ENCODE measurements at regions not wholly inside any gene's neighbourhood (a gene's known extent, or its start where the extent isn't known, plus 50 kb on each side); places are given as distances from the start of the nearest gene placed in this dataset.

DNA sequence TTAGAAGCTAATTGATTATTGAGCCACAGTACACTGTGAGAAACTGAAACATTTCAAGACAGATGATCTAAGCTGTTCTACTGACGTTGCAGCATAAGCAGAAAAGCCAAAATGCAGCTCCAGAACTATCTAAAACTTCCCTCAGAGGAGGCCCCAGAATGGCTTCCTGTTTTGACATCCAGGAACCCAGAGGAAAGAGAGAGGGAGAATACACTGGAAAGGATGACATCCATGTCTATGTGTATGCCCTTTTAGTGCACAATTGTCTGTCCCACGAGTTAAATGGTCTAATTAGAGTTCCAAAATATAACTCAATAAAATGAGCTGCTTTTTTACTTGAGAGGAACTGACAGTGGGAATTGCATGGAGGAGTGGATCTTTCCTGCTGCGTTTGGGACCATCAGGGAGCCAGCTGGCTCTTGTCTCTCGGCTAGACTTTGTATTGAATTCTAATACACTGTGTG is 688.1 kb downstream of the ZNF385D start (continued):
- TF ChIP-seq, protein P1, sequence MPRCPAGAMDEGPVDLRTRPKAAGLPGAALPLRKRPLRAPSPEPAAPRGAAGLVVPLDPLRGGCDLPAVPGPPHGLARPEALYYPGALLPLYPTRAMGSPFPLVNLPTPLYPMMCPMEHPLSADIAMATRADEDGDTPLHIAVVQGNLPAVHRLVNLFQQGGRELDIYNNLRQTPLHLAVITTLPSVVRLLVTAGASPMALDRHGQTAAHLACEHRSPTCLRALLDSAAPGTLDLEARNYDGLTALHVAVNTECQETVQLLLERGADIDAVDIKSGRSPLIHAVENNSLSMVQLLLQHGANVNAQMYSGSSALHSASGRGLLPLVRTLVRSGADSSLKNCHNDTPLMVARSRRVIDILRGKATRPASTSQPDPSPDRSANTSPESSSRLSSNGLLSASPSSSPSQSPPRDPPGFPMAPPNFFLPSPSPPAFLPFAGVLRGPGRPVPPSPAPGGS (IDR thresholded peaks at IDR 0.05; ENCODE audit: borderline replicate concordance, insufficient read depth, low read depth, low read length, poor library complexity, severe bottlenecking) = no peak

DNA sequence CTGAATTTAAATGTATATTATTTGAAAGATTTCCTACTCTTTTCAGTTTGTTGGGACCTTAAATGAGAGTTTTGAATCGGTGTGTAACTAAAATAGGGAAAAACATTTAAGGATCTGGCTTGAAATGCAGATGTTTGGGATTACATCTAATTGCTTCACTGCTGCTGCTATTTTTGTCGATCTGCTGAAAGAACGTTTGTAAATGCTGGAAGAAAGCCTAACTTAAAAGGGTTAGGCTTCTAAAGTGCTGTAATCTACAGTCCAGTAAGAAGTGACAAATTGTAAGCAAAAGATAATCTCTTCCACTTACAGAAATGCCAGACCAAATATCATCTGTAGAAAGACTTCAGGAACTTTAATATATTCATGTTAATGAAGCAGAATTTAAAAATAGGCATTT is 691.6 kb downstream of the ZNF385D start:
- Histone ChIP-seq H3K9ac (ENCODE audit: control insufficient read depth, insufficient read depth, low read length) (no peak overlapping the region), H3K4me1 (ENCODE audit: control insufficient read depth, insufficient read depth, low read length) (no peaks in the 10 kb centered on the region), H2AFZ (ENCODE audit: control insufficient read depth, low read depth, low read length) (no peak overlapping the region), H3K36me3 (ENCODE audit: control insufficient read depth in 2 of 2, insufficient read depth in 2 of 2, low read length in 1 of 2) (no peaks in the 10 kb centered on the region), H3K4me3 (no peak overlapping the region), H3K79me2 (ENCODE audit: control insufficient read depth, insufficient read depth, low read length) (no peaks in the 10 kb centered on the region), H3K9me3 (replicated peaks; ENCODE audit: control insufficient read depth, insufficient read depth, low read length) (no peaks in the 10 kb centered on the region), H3K27ac (ENCODE audit: control insufficient read depth, insufficient read depth) (no peak overlapping the region), H4K20me1 (ENCODE audit: control insufficient read depth, insufficient read depth) (no peaks in the 10 kb centered on the region), H3K27me3 (replicated peaks in 1 of 2; ENCODE audit: control insufficient read depth in 2 of 2, insufficient read depth in 2 of 2, low read length in 1 of 2) (no peaks in the 10 kb centered on the region), H3K4me2 (ENCODE audit: control insufficient read depth, insufficient read depth) (no peak overlapping the region)
- CTCF ChIA-PET = no interaction called here
- TF ChIP-seq GABPA (IDR thresholded peaks at IDR 0.05; ENCODE audit: low read depth) (no peak), SUPT20H (IDR thresholded peaks at IDR 0.05; ENCODE audit: borderline replicate concordance, control insufficient read depth, low read depth, low read length) (no peak), BCL11A (IDR thresholded peaks at IDR 0.05; ENCODE audit: low read depth, low read length) (no peak), RUNX3 (IDR thresholded peaks at IDR 0.05; ENCODE audit: low read length) (no peak), NRF1 (conservative IDR thresholded peaks at IDR 0.05; ENCODE audit: low read depth, low read length) (no peak), ESRRA (IDR thresholded peaks at IDR 0.05; ENCODE audit: low read length) (no peak)
- TF ChIP-seq, protein P2, sequence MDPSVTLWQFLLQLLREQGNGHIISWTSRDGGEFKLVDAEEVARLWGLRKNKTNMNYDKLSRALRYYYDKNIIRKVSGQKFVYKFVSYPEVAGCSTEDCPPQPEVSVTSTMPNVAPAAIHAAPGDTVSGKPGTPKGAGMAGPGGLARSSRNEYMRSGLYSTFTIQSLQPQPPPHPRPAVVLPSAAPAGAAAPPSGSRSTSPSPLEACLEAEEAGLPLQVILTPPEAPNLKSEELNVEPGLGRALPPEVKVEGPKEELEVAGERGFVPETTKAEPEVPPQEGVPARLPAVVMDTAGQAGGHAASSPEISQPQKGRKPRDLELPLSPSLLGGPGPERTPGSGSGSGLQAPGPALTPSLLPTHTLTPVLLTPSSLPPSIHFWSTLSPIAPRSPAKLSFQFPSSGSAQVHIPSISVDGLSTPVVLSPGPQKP (IDR thresholded peaks at IDR 0.05; ENCODE audit: low read depth, low read length) = no peak
- TF ChIP-seq, protein P3, sequence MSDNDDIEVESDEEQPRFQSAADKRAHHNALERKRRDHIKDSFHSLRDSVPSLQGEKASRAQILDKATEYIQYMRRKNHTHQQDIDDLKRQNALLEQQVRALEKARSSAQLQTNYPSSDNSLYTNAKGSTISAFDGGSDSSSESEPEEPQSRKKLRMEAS (IDR thresholded peaks at IDR 0.05; ENCODE audit: low read depth, low read length) = no peak
- TF ChIP-seq, protein P4, sequence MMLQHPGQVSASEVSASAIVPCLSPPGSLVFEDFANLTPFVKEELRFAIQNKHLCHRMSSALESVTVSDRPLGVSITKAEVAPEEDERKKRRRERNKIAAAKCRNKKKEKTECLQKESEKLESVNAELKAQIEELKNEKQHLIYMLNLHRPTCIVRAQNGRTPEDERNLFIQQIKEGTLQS (IDR thresholded peaks at IDR 0.05; ENCODE audit: borderline replicate concordance, extremely low read depth, low read depth, low read length) = no peak
- TF ChIP-seq, protein P5, sequence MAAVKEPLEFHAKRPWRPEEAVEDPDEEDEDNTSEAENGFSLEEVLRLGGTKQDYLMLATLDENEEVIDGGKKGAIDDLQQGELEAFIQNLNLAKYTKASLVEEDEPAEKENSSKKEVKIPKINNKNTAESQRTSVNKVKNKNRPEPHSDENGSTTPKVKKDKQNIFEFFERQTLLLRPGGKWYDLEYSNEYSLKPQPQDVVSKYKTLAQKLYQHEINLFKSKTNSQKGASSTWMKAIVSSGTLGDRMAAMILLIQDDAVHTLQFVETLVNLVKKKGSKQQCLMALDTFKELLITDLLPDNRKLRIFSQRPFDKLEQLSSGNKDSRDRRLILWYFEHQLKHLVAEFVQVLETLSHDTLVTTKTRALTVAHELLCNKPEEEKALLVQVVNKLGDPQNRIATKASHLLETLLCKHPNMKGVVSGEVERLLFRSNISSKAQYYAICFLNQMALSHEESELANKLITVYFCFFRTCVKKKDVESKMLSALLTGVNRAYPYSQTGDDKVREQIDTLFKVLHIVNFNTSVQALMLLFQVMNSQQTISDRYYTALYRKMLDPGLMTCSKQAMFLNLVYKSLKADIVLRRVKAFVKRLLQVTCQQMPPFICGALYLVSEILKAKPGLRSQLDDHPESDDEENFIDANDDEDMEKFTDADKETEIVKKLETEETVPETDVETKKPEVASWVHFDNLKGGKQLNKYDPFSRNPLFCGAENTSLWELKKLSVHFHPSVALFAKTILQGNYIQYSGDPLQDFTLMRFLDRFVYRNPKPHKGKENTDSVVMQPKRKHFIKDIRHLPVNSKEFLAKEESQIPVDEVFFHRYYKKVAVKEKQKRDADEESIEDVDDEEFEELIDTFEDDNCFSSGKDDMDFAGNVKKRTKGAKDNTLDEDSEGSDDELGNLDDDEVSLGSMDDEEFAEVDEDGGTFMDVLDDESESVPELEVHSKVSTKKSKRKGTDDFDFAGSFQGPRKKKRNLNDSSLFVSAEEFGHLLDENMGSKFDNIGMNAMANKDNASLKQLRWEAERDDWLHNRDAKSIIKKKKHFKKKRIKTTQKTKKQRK (IDR thresholded peaks at IDR 0.05; ENCODE audit: low read depth, low read length) = no peak
- intact Hi-C loops (cut with micrococcal nuclease; ENCODE audit: unreplicated experiment) = no loop called here
- BruUV-seq (replicated peaks) = no TSS peak
- FAIRE-seq (no peak), ATAC-seq (no peak), DNase-seq (ENCODE audit: low read depth, low spot score) (no peak)
- RAD21 ChIA-PET (ENCODE audit: unreplicated experiment) = no interaction called here
- in situ Hi-C loops (cut with MboI) = no loop called here
- 1% methylated on average over 3 of the region's 3 CpGs for WGBS (ENCODE audit: insufficient coverage, insufficient replicate concordance, low lambda C conversion rate, missing lambda C conversion rate)
- SMC1A ChIA-PET (ENCODE audit: uncharacterized antibody, unreplicated experiment) = no interaction called here
- POLR2A ChIA-PET = no interaction called here
